CD4-positive, alpha-beta T cell treated with Interleukin-17A for 1 hour (primary cell): ENCODE measurements at regions not wholly inside any gene's neighbourhood (a gene's known extent, or its start where the extent isn't known, plus 50 kb on each side); places are given as distances from the start of the nearest gene placed in this dataset.

Source experiments
- DNase-seq: peaks from one replicate; pipeline ENCODE4 v3.0.0-alpha.2; 2020

GRCh38 chr16:51085271-51085670 lies 65.8 kb downstream of the SALL1 start:
- DNase-seq: no peak

- DNase-seq: no peak
Observed at GRCh38 chr16:51084074-51084928, 66.8 kb downstream of the SALL1 start.

- DNase-seq: no peak
Observed at GRCh38 chr16:51072591-51072990, 78.5 kb downstream of the SALL1 start.

- DNase-seq: no peak
Observed at GRCh38 chr16:51071326-51071725, 79.7 kb downstream of the SALL1 start.

GRCh38 chr16:51067352-51067751 lies 83.7 kb downstream of the SALL1 start:
- DNase-seq: no peak

- DNase-seq: no peak
Observed at GRCh38 chr16:51062039-51062438, 89.0 kb downstream of the SALL1 start.

GRCh38 chr16:51061328-51061727 lies 89.7 kb downstream of the SALL1 start:
- DNase-seq: no peak

- no peak for DNase-seq
Observed at GRCh38 chr16:51057969-51058337, 93.1 kb downstream of the SALL1 start.

GRCh38 chr16:51057102-51057793 lies 93.8 kb downstream of the SALL1 start:
- DNase-seq: no peak

GRCh38 chr16:51056331-51056730 lies 94.7 kb downstream of the SALL1 start:
- DNase-seq: no peak

- no peak for DNase-seq
Observed at GRCh38 chr16:51055434-51055833, 95.6 kb downstream of the SALL1 start.

GRCh38 chr16:51053775-51054174 lies 97.3 kb downstream of the SALL1 start:
- no peak for DNase-seq

GRCh38 chr16:51051671-51052070 lies 99.4 kb downstream of the SALL1 start:
- DNase-seq: no peak

- DNase-seq: no peak
Observed at GRCh38 chr16:51050377-51050706, 100.7 kb downstream of the SALL1 start.

GRCh38 chr16:51049678-51050376 lies 101.2 kb downstream of the SALL1 start:
- DNase-seq: no peak

- no peak for DNase-seq
Observed at GRCh38 chr16:51049276-51049675, 101.8 kb downstream of the SALL1 start.

- no peak for DNase-seq
Observed at GRCh38 chr16:51048544-51048943, 102.5 kb downstream of the SALL1 start.

GRCh38 chr16:51045794-51046193 lies 105.3 kb downstream of the SALL1 start:
- no peak for DNase-seq

- no peak for DNase-seq
Observed at GRCh38 chr16:51045186-51045585, 105.9 kb downstream of the SALL1 start.

- no peak for DNase-seq
Observed at GRCh38 chr16:51041546-51041945, 109.5 kb downstream of the SALL1 start.

- no peak for DNase-seq
Observed at GRCh38 chr16:51040637-51041036, 110.4 kb downstream of the SALL1 start.

- no peak for DNase-seq
Observed at GRCh38 chr16:51039638-51040331, 111.3 kb downstream of the SALL1 start.

GRCh38 chr16:51035711-51036110 lies 115.4 kb downstream of the SALL1 start:
- no peak for DNase-seq
